Fibroblast of skin of right biceps (primary cell): ENCODE measurements at regions not wholly inside any gene's neighbourhood (a gene's known extent, or its start where the extent isn't known, plus 50 kb on each side); places are given as distances from the start of the nearest gene placed in this dataset.
"Not testable (repeated sequence)": the region's sequence is repeated elsewhere in the genome, so short reads cannot be mapped to it uniquely, and the experiment has no call there.

Experiments used
- DNase-seq: peaks from one replicate; pipeline ENCODE4 v3.0.0-alpha.2; 2013

DNA sequence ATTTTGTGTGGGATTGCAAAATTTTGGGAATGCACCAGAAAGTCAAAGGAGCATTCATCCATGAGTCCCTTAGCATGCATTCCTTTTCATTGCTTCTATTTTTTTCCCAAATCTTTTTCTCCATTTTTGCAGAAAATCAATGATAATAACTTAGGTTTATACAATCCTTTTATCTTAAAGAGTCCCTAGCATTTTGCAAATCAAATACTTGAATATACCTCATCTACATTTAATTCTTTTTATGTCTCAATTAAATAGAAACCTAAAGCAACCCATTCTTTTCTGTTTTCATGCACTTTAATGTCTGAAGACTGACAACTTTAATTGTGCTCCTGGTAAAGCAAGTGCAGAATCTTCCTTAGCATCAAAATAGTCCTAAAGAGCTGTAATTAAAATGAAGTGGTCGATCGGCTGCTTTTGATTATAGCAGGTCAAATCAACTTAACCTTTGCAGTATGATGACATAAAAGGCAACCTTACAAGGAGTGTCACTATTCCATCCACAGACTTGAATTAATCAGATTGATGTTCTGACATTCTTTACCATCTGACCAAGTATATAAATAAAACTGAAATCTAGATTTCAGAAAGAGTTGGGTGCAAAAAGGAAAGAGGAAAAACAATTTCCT, 168.4 kb downstream of the ALG10B start:
- no peak for DNase-seq

DNA sequence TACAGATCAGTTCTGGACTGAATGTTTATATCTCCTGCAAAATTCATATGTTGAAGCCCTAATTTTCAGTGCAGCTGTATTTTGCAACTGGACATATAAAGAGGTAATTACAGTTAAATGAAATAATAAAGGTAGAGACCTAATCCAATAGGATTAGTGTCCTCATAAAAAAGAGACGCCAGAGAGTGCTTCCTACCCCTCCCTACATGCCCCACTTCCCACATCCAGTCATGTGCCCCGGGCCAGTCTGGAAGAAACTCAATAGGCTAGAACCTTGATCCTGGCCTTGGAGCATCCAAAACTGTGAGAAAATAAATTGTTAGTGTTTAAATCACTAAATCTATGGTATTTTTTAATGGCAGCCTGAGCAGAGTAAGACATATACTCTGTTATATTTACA, 172.3 kb downstream of the ALG10B start:
- no peak for DNase-seq

DNA sequence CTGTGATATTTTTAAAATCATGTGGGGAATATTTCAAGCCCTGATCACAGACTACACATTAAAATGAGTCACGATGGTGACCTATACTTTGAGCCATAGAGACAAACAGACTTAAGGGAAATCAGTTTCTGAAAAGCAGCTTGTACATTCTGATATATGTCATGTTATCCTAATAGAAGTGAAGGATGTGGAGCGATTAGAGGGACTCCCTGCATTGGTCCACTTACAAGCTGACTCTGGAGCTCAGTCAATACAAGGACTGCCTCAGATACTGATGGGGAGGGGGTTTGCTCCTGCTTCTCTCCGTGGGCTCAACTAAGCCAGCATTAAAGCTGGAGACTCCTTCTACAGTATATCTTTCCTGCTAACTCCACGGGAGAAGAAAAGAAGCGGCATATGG, 173.5 kb downstream of the ALG10B start:
- no peak for DNase-seq

DNA sequence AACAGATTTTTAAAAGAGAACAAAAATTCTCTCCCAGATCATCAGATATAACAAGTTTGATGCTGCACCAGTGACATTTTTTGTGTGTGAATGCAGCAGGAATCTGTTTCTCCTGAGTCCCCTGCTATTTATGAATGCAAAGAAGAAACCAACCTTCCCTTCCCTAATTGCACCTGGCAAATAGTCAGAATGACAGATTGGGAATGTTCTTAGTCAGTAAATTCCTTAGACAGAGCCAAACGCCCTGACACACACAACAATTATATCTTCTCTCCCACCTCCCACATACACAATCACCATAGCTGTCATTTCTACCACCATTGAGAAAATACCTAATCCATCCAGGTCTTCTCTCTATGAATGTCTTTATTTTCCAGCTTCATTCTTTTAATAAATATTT, 174.4 kb downstream of the ALG10B start:
- no peak for DNase-seq

DNA sequence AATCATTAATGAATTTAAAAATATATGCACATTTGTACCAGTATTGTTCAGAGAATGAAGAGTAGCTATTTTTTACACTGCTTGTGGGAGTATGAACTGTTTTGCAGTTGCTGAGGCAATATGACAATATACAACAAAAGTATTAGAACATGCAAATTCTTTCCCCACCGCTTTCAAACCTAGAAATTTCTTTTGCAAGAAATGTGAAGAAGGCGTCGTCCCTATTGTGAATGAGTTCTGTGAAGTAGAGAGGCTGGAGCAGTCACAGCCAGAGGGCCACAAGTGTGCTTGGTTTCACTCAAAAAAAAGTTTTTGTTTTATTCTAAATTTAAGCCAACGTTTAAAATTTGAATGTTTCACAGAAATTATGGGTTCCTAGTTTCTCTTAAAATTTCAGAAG, 184.9 kb downstream of the ALG10B start:
- DNase-seq = no peak

DNA sequence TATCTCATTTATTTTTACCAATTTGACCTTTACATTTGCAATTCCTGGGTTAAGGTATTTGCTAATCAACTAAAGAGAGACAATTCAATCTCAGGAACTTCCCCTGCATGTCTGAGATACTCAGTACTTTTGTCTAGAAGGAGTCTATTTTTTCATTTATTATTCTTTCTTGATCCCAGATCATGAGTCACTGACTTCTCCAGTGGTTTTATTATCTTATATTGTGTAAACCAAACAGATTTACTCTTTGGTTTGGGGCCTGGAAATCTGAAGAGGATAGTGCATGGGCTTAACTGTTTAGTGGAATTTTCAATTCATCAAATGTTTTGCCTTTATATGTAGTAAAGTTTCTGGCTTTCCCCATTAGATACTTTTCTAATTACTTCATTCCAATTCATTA, 185.4 kb downstream of the ALG10B start:
- no peak for DNase-seq

DNA sequence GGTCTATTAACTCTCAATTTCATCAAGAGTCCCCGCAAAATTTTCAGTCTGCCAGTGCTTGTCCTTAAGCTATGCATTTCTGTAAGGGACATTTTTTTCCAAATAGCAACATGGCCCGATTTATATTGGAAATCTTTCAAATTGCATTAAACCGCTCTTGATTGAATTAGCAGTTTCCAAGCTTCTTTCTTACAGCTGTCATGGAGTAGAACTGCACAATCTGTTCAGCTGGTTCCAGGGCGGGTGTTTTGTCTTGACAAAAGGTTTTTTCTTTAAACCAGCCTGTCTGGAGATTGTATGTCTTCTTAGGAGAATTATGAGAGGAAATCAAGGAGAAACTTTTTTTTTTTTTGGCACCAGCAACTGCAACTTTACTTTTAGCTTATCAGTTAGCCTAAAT, 185.8 kb downstream of the ALG10B start:
- no peak for DNase-seq

DNA sequence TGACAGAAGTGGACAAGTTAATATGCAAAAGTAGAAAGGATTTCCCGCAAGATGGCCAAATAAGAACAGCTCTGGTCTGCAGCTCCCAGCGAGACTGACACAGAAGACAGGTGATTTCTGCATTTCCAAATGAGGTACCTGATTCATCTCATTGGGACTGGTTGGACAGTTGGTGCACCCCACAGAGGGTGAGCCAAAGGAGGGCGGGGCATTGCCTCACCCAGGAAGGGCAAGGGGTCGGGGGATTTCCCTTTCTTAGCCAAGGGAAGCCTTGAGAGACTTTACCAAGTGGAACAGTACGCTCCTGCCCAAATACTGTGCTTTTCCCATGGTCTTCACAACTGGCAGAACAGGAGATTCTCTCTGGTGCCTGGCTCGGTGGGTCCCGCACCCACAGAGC, 191.3 kb downstream of the ALG10B start:
- no peak for DNase-seq

DNA sequence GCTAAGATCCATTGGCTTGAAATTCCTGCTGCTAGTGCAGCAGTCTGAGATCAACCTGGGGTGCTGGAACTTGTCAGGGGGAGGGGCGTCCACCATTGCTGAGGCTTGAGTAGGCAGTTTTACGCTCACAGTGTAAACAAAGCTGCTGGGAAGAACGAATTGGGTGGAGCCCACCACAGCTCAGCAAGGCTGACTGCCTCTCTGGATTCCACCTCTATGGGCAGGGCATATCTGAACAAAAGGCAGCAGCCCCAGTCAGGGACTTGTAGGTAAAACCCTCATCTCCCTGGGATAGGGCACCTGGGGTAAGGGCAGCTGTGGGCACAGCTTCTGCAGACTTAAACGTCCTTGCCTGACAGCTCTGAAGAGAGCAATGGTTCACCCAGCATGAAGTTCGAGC, 191.7 kb downstream of the ALG10B start:
- DNase-seq = no peak

DNA sequence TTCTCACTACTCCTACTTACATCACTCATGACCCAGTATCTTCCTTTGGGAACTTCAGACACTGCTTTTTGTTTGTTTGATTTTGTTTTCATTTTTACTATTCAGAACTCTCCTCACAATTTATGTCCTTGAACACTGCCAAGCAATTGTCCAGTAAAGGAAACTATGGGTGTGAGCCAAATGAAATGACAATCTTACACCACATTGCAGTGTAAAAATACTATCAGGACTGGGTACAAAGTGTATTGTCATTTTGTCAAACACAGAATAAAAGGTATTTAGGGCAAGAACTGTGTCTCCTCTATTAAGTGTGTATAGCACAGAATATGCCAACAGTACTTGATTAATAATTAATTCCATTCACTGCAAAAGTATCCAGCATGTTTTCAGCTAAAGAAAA, 199.3 kb downstream of the ALG10B start:
- DNase-seq = no peak

DNA sequence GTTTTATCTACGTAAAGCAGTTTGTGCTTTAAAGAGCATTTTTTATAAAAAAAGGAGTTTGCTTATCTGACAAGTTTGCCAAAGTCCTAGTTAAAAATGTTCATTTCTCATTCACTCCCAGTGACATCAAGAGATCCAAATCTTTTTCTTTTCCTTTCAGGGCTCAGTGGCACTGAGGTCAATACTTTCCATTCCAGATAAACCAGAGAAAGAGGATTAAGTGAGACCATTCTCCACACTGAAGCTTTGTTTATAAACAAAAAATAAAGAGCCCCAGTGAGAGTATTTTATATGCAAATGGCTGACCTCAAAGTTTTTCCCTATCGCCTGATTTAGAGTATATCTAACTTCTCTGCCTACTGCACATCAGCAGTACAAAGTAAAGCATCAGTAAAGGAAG, 199.8 kb downstream of the ALG10B start:
- DNase-seq = no peak

DNA sequence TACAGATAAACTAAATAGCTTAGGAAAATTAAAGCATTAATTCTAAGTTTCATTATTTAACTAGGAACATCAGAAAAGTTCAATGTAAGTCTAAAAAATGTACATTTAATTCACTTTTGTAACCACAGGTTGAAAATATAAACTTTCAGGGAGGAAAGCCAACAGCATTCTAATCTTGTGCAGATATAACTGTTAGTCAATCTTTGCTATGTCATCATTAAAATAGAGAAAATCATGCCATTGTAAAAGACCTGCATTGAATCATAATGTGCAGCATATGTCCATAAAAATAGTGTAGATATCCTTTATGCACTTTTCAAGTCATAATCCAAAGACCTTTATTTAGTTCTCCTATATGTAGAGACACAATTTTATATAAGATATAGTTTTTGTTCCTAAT, 207.3 kb downstream of the ALG10B start:
- no peak for DNase-seq

DNA sequence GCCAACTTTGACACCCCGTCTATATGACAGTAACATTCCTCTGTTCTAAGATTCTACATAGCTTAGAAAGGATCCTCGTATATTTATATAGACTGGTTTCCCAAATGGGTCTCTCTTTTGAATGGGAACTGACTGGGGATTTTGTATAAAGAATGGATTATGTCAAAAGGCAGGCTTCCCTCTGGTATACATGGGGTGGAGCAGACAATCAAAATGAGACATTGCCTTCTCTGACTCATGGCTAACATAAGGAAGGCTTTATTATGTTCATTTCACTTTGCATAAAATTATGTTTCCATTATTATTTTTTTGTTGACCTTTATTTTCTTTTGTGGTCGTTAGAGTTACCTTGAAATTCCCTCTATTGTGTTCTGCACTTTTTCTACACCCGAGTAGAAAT, 211.1 kb downstream of the ALG10B start:
- no peak for DNase-seq

DNA sequence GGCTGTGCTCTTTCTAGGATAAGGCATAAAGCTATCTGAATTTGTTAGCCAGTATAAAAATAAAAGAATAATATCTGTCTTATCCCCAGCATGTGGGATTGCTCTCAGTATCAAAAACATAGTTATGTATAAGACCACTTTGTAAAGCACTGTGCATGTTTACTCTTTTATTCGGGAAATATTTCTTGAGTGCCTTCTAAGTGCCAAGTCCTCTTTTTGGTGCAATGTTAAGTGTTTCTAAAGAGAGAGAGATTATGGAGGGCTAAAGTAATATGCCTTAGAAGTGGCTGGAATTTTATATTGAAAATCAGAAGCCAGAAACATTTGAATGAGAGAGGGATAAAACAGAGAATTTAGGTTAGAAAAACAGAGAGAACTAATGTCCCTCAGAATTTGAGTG, 212.0 kb downstream of the ALG10B start:
- DNase-seq = no peak

DNA sequence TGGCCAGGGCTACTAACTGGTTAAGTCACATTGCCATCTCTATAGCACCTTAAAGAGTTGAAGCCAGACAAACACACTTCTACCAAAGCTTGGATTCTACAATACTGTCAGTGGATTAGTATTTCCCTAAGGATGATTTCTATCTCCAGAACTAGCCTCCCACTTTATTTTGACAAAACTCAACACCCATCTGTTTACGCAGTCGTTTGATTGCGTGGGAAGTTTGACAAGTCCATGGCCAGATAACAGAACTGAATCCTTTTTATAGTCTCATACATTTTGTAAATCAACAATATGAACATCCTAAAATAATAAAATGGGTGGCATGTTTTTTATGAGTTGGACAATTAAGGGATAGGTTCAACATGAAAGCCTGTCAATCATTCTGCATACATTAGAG, 212.7 kb downstream of the ALG10B start:
- not testable (repeated sequence) for DNase-seq

DNA sequence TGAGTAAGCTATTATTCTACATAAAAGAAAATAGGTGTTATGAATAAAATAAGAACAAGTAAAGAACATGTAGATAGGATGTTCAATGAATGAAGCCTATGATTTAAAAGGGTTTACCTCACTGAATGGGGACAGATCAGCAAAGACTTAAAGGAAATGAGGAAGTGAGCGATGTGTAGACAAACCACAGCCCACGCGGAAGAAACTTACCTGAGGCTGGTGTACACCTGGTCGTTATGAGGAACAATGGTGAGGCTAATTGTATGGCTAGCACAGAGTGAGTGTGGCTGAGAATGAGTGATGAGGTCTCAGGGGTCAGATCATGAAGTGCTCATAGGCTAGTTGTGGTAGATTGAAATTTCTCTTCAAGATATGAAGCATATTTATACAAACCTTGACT, 221.7 kb downstream of the ALG10B start:
- DNase-seq = no peak

DNA sequence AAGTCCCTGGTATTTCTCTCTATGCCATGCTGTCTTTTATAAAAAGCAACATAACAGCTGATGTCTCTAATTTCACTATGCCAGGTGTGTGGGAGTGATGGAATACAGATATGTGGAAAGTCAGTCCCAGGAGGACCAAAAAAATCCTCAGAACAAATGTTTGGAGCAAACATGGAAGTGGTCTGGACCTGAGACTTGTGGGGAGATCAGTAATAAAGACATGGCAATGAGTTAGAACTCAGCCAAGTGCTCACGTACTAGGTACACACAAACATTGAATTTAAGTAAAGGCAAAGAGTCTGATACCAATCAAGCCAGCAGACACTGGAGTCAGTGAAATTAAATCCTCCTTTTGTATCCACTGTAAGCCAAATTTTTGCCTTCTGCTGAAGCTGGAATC, 223.6 kb downstream of the ALG10B start:
- no peak for DNase-seq

DNA sequence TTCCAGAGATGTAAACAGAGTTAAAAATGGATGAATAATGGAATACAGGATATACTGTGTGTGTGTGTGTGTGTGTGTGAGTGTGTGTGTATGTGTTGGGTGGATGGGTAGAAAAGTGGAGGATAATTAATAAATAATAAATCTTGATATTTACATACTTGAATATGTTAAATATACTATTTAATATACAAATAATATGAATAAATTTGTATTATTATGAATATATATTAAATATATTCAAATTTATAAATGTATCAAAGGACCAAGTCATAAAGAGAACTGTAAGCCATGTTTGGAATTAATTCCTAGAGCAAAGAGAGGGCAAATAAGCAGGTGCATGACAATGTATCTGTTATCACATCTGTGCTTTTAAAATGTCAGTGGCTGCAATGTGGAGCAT, 225.3 kb downstream of the ALG10B start:
- no peak for DNase-seq

DNA sequence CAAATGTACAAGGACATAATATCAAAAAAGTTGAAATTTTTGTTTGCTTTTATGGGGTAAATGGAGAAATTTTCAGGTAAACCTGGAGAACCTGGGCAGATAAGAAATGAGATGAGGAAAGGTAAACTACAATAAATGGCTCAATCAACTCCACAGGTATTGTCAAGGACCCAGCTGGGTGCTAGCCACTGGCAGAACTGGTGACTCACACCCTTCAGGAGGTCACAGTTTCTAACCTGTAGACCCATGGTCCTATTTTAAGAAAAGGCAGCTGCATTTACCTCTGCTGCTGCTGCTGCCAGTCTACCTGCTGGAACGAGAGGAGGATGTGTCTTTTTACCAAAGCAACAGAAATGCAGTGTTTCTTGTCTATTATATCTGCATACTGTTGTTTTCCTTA, 226.6 kb downstream of the ALG10B start:
- DNase-seq = no peak

DNA sequence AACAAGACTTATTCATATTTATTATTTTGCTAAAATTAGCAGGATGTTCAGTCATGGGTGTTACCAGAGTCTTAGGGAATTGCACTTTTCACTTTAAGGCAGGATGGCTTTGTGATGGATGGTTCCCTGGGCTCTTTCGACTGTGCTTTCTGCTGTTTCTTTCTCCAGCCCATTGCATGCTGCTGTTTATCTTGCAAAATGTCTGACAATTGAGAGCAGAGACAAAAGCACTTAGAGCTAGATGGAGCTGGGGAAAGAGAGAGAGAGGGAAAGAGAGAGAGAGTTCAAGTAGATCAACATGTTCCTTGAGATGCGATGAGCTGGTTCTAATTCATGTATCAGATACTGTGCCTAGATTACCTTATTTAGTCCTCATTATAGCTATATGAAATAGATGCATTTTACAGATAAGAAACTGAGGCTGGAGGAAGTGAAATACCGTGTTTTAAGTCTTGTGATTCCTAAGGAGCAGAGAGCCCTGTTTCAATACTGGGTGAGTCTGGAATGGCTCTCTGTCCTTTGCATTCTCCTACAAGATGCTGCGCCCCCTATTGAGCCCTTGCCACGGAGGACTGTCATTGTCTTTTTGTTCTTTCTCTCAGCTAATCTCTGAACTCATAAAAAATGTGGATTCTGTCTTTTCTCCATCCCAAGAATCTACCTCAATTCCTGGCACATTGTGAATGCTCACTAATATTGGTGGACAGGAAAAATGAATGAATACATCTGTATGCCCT, 227.9 kb downstream of the ALG10B start:
- no peak for DNase-seq

DNA sequence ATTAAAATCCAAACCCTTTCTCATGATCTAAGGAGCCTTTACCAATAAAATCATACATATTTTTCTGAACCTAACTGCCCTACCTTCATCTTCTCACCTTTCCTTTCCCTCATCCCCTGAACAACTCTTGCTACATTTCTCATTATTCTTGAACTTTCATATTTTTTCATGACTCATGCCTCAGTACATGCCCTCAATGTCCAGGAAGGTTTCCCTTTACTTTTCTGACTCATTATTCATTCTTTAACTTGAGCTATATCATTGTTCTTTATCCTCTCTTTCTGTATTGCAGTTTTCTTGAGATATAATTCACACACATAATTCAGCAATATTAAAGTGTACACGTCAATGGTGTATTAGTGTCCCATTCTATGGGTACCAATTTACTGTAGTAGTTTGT, 231.0 kb downstream of the ALG10B start:
- no peak for DNase-seq

DNA sequence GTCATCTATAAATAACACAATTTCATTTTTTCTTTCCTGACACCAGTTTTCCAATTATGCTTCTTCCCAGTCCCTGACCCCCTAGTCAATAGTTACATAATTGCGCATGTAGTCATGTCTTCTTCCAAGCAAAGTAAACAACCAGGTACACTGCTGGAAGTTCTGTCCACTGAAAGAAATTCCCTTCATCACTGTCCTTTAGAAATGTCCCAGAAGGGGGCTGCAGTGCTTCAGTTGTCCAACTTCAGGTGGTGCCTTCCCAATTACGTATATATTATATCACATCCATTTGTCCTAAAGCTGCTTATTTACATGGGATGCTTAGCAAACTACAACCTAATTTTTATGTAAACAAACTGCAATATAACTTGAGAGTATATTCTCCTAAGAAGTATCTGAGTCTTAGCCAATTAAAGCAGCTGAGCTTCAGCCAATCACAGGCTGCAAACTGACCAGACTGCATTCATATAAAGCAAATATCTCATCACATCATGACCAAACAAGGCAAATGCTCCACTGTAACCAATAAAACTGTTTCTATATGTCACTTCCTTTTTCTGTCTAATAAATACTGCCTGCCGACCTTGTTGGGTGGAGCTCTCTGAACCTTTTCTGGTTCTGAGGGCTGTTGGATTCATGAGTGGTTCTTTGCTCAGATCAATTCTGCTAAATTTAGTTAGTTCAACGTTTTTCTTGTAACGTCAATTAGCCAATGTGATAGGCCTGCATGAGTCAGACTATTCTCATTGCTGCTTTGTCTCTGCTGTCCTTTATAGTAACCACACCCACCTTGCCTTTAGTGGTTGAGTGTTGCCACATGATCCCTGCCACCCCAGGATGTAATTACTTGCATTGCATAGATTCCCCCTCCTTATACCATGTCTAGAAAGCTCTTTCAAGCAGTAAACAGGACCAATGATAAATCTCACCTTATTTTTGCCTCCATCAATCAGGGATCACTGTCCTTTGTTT, 239.3 kb downstream of the ALG10B start:
- no peak for DNase-seq

DNA sequence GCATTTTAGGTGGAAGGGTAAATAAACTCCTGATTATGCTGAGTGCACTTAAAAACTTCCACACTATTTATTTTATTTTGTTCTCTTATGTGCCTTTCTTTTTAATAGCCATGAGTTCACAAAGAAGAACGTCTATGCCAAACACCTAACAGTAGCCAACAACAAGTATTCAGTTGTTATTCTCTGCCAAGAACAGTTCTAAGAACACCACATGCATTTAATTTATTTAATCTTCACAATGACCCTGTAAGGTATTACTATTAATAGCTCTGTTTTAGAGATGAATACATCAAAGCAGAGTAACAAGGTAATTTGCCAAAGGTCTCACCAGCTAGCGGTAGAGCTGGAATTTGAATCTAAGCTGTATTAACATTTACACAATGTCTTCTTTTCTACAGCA, 240.1 kb downstream of the ALG10B start:
- no peak for DNase-seq

DNA sequence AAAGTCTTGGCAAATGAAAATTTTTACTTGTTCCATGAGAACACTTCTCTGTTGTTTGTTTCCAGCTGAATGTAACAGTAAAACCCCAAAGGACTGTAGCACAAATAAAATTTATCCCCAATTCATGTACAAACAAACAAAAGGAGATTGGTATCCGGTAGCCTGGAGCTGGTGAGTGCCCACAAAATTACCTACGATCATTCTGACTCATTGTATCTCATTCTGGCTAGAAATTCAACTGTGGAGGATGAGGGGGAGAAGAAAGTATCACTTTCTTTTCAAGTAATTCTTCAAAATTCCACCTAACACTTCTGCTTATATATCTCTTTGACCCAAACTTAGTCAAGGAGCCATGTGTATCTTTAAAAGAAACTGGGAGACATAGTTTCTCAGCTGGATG, 268.5 kb downstream of the ALG10B start:
- DNase-seq = no peak
